ENCODE measurements at regions not wholly inside any gene's neighbourhood (a gene's known extent, or its start where the extent isn't known, plus 50 kb on each side); places are given as distances from the start of the nearest gene placed in this dataset.

- Mint-ChIP-seq H3K27me3 (ENCODE audit: low read depth) (peaks cover 4% of the 10 kb centered on the region; the same call in 1 of the 2 replicates), H3K4me1 (peaks cover 6% of the 10 kb centered on the region), H3K36me3 (peaks cover 14% of the 10 kb centered on the region), H3K4me3 (no peak overlapping the region), H3K27ac (no peak overlapping the region), H3K9me3 (peaks cover 11% of the 10 kb centered on the region)
- ChIA-PET CTCF (no interaction called here), POLR2A (no interaction called here)
- TF ChIP-seq SP1 (CRISPR knock-in tag; conservative IDR thresholded peaks at IDR 0.05) (no peak), JUN (CRISPR knock-in tag; IDR thresholded peaks at IDR 0.05) (no peak), OVOL2 (CRISPR knock-in tag; IDR thresholded peaks at IDR 0.05; ENCODE audit: borderline replicate concordance) (no peak), ZNF121 (CRISPR knock-in tag; IDR thresholded peaks at IDR 0.05) (no peak), ZNF532 (CRISPR knock-in tag; IDR thresholded peaks at IDR 0.05; ENCODE audit: borderline replicate concordance) (no peak), FOXP4 (CRISPR knock-in tag; IDR thresholded peaks at IDR 0.05) (no peak), ZNF232 (CRISPR knock-in tag; IDR thresholded peaks at IDR 0.05) (no peak), ZNF423 (CRISPR knock-in tag; IDR thresholded peaks at IDR 0.05) (no peak), ZBTB21 (CRISPR knock-in tag; IDR thresholded peaks at IDR 0.05; ENCODE audit: borderline replicate concordance) (no peak), NFE2L1 (CRISPR knock-in tag; IDR thresholded peaks at IDR 0.05) (no peak), RELA (CRISPR knock-in tag; IDR thresholded peaks at IDR 0.05; ENCODE audit: borderline replicate concordance) (no peak), ELF4 (CRISPR knock-in tag; IDR thresholded peaks at IDR 0.05; ENCODE audit: low read depth) (no peak), AR (CRISPR knock-in tag; IDR thresholded peaks at IDR 0.05) (no peak), NR2C2 (CRISPR knock-in tag; IDR thresholded peaks at IDR 0.05) (no peak), SMAD3 (CRISPR knock-in tag; IDR thresholded peaks at IDR 0.05; ENCODE audit: borderline replicate concordance) (no peak), ZNF281 (CRISPR knock-in tag; IDR thresholded peaks at IDR 0.05) (no peak), HMGA2 (CRISPR knock-in tag; IDR thresholded peaks at IDR 0.05) (no peak), ESRRA (CRISPR knock-in tag; IDR thresholded peaks at IDR 0.05; ENCODE audit: borderline replicate concordance) (no peak), FOXJ3 (CRISPR knock-in tag; IDR thresholded peaks at IDR 0.05; ENCODE audit: borderline replicate concordance) (no peak)
- DNase-seq (ENCODE audit: low spot score) (no peak), ATAC-seq (no peak)
Measured at GRCh38 chr6:168376120-168376519, 56.5 kb upstream of the DACT2 start.
